ENCODE measurements at regions not wholly inside any gene's neighbourhood (a gene's known extent, or its start where the extent isn't known, plus 50 kb on each side); places are given as distances from the start of the nearest gene placed in this dataset.

DNA sequence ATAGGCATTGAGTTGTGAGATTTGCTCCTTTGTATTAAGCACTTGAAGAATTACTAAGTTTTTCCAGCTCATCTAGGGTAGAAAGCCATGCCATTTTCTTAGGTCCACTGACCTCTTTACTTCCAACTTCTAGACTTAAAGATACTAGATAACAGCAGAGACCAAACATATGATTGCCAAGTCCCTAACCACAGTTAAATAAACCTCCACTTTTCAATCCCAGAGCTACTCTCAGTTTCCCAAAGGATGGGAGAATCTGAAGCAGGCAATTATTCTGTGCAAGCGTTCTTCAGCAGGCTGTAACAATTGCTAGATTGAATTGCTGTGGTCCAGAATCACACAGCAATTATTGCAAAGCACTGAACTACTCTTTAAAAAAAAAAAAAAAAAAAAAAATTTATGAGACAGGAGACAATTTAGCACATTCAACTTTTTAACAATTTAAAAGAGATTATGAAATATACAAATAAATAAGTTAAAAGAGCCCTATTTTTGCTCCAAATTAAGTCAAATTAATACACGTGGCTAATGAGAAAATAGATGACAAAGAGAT, 104.0 kb upstream of the PRSS16 start:
- WGBS (ENCODE audit: missing lambda C conversion rate) = 54% methylated on average over 2 of the region's 2 CpGs
- H3K27ac ChIP-seq = peak overlapping the region; percentile 11 to 71; a peak in 5 of 6 replicates
- DNase-seq (ENCODE audit: low read depth in 1 of 2, low spot score in 1 of 2) = no peak
- H3K9me3 ChIP-seq = no peaks in the 10 kb centered on the region
- TF ChIP-seq RNF2 (IDR thresholded peaks at IDR 0.05; ENCODE audit: borderline replicate concordance, low read depth) = no peak
- 0 out of 3 replicates have a peak overlapping the region, but pooled peaks have one; percentile 67 for H3K4me3 ChIP-seq
- no peak for FAIRE-seq
- ChIA-PET POLR2A (interaction anchor here (0.7 to 7.9 kb wide), 2 partner anchors 11 to 665 kb away, joined by 4 to 226 read pairs; a partner anchor contains a TSS), CTCF (interaction anchor here (1.5 kb wide), 1 partner anchor 16 kb away, joined by 4 read pairs; no protein-coding TSS in a partner anchor)
- ATAC-seq = no peak
- peak overlapping the region; percentile 90 for H3K4me2 ChIP-seq
- H3K4me1 ChIP-seq = peaks cover 38% of the 10 kb centered on the region

DNA sequence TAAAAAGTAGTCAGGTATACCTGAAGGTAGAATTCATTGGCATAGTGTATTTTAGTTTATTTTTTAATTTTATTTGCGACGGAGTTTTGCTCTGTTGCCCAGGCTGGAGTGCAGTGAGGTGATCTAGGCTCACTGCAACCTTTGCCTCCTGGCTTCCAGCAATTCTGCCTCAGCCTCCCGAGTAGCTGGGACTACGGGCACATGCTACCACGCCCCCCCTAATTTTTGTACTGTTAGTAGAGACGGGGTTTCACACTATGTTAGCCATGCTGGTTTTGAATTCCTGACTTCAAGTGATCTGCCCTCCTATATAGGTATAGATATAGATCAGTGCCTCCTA, 102.8 kb upstream of the PRSS16 start:
- DNase-seq (ENCODE audit: low read depth in 1 of 2, low spot score in 1 of 2) (no peak), FAIRE-seq (no peak)
- H3K27ac ChIP-seq = peak overlapping the region; percentile 83 to 98

More for the DNA sequence above, 102.8 kb upstream of the PRSS16 start:
- WGBS (ENCODE audit: missing lambda C conversion rate) = 5% methylated on average over 6 of the region's 6 CpGs
- Histone ChIP-seq H3K9me3 (no peaks in the 10 kb centered on the region), H3K4me1 (peaks cover 35% of the 10 kb centered on the region; the same call in 2 of the 3 replicates), H3K4me2 (peak overlapping the region; percentile 90), H3K4me3 (peak overlapping the region; percentile 67)
- TF ChIP-seq JUN (IDR thresholded peaks at IDR 0.05) (no peak), ZFP36 (IDR thresholded peaks at IDR 0.05; ENCODE audit: borderline replicate concordance, partially characterized antibody) (no peak), NPAS2 (CRISPR knock-in tag; IDR thresholded peaks at IDR 0.05; ENCODE audit: borderline replicate concordance) (no peak), TP53 (CRISPR knock-in tag; IDR thresholded peaks at IDR 0.05) (no peak), POLR2A (IDR thresholded peaks at IDR 0.05; ENCODE audit: low read length) (no peak), FOSB (CRISPR knock-in tag; IDR thresholded peaks at IDR 0.05) (no peak), RFX5 (IDR thresholded peaks at IDR 0.05) (no peak), FOXS1 (CRISPR knock-in tag; IDR thresholded peaks at IDR 0.05) (no peak), CHD4 (IDR thresholded peaks at IDR 0.05; ENCODE audit: borderline replicate concordance) (no peak), PHF8 (IDR thresholded peaks at IDR 0.05; ENCODE audit: borderline replicate concordance, low read depth) (no peak), FOSL2 (IDR thresholded peaks at IDR 0.05) (no peak), FOSL2 (CRISPR knock-in tag; IDR thresholded peaks at IDR 0.05) (no peak), EHMT2 (IDR thresholded peaks at IDR 0.05; ENCODE audit: low read depth) (no peak), CHD2 (IDR thresholded peaks at IDR 0.05; ENCODE audit: low read length, partially characterized antibody) (no peak), EHF (CRISPR knock-in tag; IDR thresholded peaks at IDR 0.05) (no peak), GATA3 (IDR thresholded peaks at IDR 0.05; ENCODE audit: borderline replicate concordance) (no peak)
- TF ChIP-seq, protein P1, sequence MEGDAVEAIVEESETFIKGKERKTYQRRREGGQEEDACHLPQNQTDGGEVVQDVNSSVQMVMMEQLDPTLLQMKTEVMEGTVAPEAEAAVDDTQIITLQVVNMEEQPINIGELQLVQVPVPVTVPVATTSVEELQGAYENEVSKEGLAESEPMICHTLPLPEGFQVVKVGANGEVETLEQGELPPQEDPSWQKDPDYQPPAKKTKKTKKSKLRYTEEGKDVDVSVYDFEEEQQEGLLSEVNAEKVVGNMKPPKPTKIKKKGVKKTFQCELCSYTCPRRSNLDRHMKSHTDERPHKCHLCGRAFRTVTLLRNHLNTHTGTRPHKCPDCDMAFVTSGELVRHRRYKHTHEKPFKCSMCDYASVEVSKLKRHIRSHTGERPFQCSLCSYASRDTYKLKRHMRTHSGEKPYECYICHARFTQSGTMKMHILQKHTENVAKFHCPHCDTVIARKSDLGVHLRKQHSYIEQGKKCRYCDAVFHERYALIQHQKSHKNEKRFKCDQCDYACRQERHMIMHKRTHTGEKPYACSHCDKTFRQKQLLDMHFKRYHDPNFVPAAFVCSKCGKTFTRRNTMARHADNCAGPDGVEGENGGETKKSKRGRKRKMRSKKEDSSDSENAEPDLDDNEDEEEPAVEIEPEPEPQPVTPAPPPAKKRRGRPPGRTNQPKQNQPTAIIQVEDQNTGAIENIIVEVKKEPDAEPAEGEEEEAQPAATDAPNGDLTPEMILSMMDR (IDR thresholded peaks at IDR 0.05) = no peak
- TF ChIP-seq, protein P2, sequence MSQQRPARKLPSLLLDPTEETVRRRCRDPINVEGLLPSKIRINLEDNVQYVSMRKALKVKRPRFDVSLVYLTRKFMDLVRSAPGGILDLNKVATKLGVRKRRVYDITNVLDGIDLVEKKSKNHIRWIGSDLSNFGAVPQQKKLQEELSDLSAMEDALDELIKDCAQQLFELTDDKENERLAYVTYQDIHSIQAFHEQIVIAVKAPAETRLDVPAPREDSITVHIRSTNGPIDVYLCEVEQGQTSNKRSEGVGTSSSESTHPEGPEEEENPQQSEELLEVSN (IDR thresholded peaks at IDR 0.05; ENCODE audit: borderline replicate concordance, low read depth) = no peak
- TF ChIP-seq, protein P3, sequence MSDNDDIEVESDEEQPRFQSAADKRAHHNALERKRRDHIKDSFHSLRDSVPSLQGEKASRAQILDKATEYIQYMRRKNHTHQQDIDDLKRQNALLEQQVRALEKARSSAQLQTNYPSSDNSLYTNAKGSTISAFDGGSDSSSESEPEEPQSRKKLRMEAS (IDR thresholded peaks at IDR 0.05) = no peak
- TF ChIP-seq, protein P4, sequence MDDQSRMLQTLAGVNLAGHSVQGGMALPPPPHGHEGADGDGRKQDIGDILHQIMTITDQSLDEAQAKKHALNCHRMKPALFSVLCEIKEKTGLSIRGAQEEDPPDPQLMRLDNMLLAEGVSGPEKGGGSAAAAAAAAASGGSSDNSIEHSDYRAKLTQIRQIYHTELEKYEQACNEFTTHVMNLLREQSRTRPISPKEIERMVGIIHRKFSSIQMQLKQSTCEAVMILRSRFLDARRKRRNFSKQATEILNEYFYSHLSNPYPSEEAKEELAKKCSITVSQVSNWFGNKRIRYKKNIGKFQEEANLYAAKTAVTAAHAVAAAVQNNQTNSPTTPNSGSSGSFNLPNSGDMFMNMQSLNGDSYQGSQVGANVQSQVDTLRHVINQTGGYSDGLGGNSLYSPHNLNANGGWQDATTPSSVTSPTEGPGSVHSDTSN (IDR thresholded peaks at IDR 0.05) = no peak
- TF ChIP-seq, protein P5, sequence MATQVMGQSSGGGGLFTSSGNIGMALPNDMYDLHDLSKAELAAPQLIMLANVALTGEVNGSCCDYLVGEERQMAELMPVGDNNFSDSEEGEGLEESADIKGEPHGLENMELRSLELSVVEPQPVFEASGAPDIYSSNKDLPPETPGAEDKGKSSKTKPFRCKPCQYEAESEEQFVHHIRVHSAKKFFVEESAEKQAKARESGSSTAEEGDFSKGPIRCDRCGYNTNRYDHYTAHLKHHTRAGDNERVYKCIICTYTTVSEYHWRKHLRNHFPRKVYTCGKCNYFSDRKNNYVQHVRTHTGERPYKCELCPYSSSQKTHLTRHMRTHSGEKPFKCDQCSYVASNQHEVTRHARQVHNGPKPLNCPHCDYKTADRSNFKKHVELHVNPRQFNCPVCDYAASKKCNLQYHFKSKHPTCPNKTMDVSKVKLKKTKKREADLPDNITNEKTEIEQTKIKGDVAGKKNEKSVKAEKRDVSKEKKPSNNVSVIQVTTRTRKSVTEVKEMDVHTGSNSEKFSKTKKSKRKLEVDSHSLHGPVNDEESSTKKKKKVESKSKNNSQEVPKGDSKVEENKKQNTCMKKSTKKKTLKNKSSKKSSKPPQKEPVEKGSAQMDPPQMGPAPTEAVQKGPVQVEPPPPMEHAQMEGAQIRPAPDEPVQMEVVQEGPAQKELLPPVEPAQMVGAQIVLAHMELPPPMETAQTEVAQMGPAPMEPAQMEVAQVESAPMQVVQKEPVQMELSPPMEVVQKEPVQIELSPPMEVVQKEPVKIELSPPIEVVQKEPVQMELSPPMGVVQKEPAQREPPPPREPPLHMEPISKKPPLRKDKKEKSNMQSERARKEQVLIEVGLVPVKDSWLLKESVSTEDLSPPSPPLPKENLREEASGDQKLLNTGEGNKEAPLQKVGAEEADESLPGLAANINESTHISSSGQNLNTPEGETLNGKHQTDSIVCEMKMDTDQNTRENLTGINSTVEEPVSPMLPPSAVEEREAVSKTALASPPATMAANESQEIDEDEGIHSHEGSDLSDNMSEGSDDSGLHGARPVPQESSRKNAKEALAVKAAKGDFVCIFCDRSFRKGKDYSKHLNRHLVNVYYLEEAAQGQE (IDR thresholded peaks at IDR 0.05) = no peak
- no peak for ATAC-seq
- POLR2A ChIA-PET = interaction anchor here (0.7 to 7.9 kb wide), 3 partner anchors 12 to 749 kb away, joined by 3 to 226 read pairs (median 44); a partner anchor contains a TSS
- CTCF ChIA-PET = interaction anchor here (0.8 to 1.5 kb wide), 2 partner anchors 18 to 573 kb away, joined by 3 to 4 read pairs; no protein-coding TSS in a partner anchor

All from A549 (cell line).